Embryonic facial prominence (tissue), 1 donor: ENCODE measurements at regions not wholly inside any gene's neighbourhood (a gene's known extent, or its start where the extent isn't known, plus 50 kb on each side); places are given as distances from the start of the nearest gene placed in this dataset.
"Not testable (repeated sequence)": the region's sequence is repeated elsewhere in the genome, so short reads cannot be mapped to it uniquely, and the experiment has no call there.

ENCODE experiments used
- DNase-seq: peaks from one replicate; pipeline ENCODE4 v3.0.0-alpha.2; 2016; ENCODE audit errors: extremely low spot score

GRCh38 chr4:173766171-173766600 is 236.2 kb upstream of the HAND2 start:
- DNase-seq: no peak

- DNase-seq: no peak
These were observed 235.7 kb upstream of the HAND2 start for GRCh38 chr4:173765751-173766150.

- DNase-seq: no peak
These were observed 233.4 kb upstream of the HAND2 start for GRCh38 chr4:173763389-173763788.

GRCh38 chr4:173761938-173762337 is 231.9 kb upstream of the HAND2 start:
- no peak for DNase-seq

GRCh38 chr4:173761236-173761635 is 231.2 kb upstream of the HAND2 start:
- DNase-seq: no peak

GRCh38 chr4:173758132-173758531 is 228.1 kb upstream of the HAND2 start:
- no peak for DNase-seq

- no peak for DNase-seq
These were observed 223.4 kb upstream of the HAND2 start for GRCh38 chr4:173753408-173753807.

- no peak for DNase-seq
These were observed 222.7 kb upstream of the HAND2 start for GRCh38 chr4:173752610-173753230.

GRCh38 chr4:173748353-173748752 is 218.3 kb upstream of the HAND2 start:
- no peak for DNase-seq

GRCh38 chr4:173747537-173748257 is 217.7 kb upstream of the HAND2 start:
- DNase-seq: no peak

GRCh38 chr4:173746424-173746823 is 216.4 kb upstream of the HAND2 start:
- DNase-seq: no peak

- DNase-seq: no peak
These were observed 215.7 kb upstream of the HAND2 start for GRCh38 chr4:173745765-173746164.

- DNase-seq: no peak
These were observed 206.8 kb upstream of the HAND2 start for GRCh38 chr4:173736840-173737239.

- no peak for DNase-seq
These were observed 205.6 kb upstream of the HAND2 start for GRCh38 chr4:173735585-173735984.

- DNase-seq: no peak
These were observed 205.0 kb upstream of the HAND2 start for GRCh38 chr4:173735049-173735448.

- no peak for DNase-seq
These were observed 201.2 kb upstream of the HAND2 start for GRCh38 chr4:173731257-173731656.

GRCh38 chr4:173722075-173722474 is 192.0 kb upstream of the HAND2 start:
- DNase-seq: no peak

- DNase-seq: not testable (repeated sequence)
These were observed 188.5 kb upstream of the HAND2 start for GRCh38 chr4:173718504-173718903.

- DNase-seq: no peak
These were observed 187.6 kb upstream of the HAND2 start for GRCh38 chr4:173717581-173717980.

- no peak for DNase-seq
These were observed 184.4 kb upstream of the HAND2 start for GRCh38 chr4:173714456-173714855.

- no peak for DNase-seq
These were observed 183.0 kb upstream of the HAND2 start for GRCh38 chr4:173713026-173713425.

GRCh38 chr4:173707658-173708419 is 177.8 kb upstream of the HAND2 start:
- no peak for DNase-seq

- DNase-seq: no peak
These were observed 174.2 kb upstream of the HAND2 start for GRCh38 chr4:173704201-173704600.
